GM21786 (cell line): ENCODE measurements at regions not wholly inside any gene's neighbourhood (a gene's known extent, or its start where the extent isn't known, plus 50 kb on each side); places are given as distances from the start of the nearest gene placed in this dataset.

Experiments used
- ATAC-seq: cut with Tn5 transposase; IDR thresholded peaks from one replicate; pipeline ENCODE4 v1.9.1; 2021; ENCODE audit not compliant: unreplicated experiment

- no peak for ATAC-seq
These were observed 134.9 kb downstream of the KCTD12 start for GRCh38 chr13:76751278-76751677.

DNA sequence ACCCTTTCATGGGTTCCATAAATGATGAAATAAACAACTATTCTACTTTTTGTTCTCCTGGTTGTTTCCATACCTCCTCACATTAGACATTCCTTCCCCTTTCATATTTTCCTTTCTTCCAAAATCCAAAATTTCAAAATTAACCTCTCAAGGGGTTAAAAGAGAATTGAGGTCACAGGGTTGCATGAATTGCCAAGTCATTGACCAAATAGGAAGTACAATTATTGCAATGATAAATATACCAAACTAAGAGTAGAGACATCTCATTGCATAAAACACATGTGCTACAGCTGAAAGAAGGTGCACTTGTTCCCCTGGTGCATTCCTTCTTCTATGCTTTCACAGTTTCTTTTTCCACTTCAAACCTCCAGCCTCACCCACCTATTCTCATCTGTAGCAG lies 136.1 kb downstream of the KCTD12 start:
- no peak for ATAC-seq

GRCh38 chr13:76745261-76746200 lies 140.7 kb downstream of the KCTD12 start:
- ATAC-seq, result peak; percentile 82

DNA sequence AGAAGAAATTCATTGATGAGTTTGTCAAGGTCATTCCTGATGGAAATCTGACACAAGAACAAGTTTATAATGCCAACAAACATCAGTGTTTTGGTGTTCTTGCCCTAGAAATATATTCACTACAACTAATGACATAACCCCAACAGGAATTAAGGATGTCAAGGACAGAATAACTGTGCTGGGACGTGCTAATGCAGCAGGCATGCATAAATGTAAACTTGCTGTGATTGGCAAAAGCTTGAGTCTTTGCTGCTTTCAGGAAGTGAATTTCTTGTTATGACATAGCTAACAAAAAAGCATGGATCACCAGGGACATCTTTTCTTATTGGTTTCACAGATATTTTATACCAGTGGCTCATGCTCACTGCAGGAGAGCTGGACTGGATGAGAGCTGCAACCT lies 144.6 kb downstream of the KCTD12 start:
- no peak for ATAC-seq

DNA sequence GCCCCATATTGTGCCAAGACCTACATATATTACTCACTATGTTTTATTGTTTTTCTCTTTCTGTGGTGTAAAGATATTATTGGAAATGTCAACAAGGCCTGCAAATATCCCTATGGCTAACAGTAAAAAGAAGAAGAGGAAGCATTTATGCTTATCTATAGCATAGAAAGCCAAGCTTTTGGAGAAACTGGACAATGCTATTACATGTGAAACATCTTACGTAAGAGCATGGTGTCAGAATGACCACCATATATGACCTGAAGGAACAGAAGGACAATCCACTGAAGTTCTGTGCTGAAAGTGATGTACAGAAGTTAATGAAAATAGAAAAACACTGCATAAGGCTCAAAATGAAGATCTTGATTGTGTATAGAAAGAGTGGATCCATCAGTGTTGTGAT lies 145.2 kb downstream of the KCTD12 start:
- ATAC-seq, result no peak

GRCh38 chr13:76738616-76739015 lies 147.6 kb downstream of the KCTD12 start:
- no peak for ATAC-seq

GRCh38 chr13:76737526-76737925 lies 148.7 kb downstream of the KCTD12 start:
- ATAC-seq, result no peak

DNA sequence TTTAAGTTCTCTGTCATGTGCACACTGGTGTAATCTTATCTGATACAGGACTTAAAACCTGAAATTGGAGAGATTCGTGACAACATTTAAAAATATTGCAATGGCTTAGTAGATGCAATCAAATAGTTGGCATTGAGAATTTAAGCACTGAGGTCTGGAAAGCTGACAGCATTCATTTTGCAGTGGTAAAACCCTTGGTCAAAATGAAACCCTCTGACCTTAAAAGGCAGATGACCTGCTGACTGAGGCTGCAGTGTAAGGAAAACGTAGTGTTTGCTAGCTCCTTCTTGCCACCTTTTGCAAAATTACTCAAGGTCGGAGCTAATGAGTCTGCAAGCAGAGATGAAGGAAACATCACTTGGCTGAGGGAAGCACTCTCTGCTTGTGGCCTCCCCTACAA lies 150.6 kb downstream of the KCTD12 start:
- ATAC-seq, result no peak

- no peak for ATAC-seq
These were observed 152.5 kb downstream of the KCTD12 start for GRCh38 chr13:76733671-76734070.

- ATAC-seq, result no peak
These were observed 153.8 kb downstream of the KCTD12 start for GRCh38 chr13:76732367-76732766.

DNA sequence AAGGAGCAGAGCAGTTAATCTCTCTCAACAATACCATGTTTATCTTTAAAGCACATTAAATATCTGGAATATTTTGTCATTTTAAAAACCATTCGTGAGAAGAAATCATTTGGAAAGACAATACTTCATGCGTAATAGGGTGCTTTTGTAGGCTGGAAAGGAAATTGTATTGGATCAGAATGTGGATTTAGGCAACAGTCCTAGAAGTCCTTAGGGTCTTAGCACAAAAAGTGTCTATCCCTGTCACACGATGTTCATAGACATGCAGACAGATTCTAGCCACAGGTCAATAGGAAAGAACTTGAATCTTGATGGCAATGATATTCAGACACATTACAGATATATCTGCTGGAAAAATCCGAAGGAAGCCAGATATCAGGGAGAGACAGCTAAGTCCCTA lies 156.0 kb downstream of the KCTD12 start:
- ATAC-seq, result no peak

- ATAC-seq, result no peak
These were observed 156.5 kb downstream of the KCTD12 start for GRCh38 chr13:76729691-76730090.

GRCh38 chr13:76725896-76726295 lies 160.3 kb downstream of the KCTD12 start:
- no peak for ATAC-seq

- ATAC-seq, result no peak
These were observed 161.0 kb downstream of the KCTD12 start for GRCh38 chr13:76725211-76725610.

GRCh38 chr13:76724421-76724820 lies 161.8 kb downstream of the KCTD12 start:
- no peak for ATAC-seq

DNA sequence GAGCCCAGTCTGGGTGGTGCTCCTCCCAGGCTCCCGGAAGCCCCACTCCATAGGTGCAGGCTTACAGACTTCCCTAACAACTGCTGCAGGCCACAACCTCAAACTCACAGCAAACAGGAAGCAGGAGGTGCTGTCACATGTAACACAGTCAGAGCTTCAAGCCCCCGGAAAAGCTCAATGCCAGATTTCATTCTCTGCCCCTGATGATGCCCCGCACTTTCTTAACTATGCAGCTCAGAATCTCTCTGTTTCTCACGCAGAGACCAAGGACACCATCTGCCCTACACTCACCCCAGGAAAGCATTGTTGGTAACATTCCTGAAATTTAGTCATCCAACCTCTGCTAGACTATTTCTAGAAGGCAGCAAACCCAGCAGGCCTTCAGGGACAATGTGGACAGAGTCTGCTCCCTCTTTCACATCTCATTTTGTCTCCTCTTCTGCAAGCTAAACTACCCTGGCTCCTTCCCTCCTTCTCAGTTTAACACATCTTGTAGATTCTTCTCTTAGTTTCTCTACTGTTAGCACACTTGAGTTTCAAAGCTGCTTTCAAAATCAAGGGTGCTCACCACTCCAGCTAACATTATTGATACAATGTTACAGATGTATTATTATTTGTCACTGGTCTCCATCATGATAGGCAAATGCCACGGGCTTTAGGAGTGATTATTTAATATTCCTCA lies 162.5 kb downstream of the KCTD12 start:
- no peak for ATAC-seq

DNA sequence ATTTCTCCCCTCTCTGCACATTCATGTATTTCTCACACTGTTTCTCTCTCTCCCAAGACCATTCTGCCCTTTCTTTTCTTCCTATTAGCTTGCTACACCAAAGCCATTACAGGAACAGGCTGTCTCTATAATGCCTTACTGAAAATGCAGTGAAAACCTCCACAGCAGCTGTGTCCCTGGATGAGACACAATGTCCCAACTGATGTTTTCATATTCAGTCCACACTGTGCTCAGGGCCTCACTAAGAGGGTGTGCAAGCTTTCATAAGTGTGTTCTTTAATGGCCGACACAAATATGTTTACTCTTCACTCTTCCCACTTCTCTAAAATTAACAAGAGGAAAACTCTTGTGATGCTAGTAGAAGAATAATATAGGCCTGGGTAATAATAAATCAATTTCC lies 163.4 kb downstream of the KCTD12 start:
- no peak for ATAC-seq

DNA sequence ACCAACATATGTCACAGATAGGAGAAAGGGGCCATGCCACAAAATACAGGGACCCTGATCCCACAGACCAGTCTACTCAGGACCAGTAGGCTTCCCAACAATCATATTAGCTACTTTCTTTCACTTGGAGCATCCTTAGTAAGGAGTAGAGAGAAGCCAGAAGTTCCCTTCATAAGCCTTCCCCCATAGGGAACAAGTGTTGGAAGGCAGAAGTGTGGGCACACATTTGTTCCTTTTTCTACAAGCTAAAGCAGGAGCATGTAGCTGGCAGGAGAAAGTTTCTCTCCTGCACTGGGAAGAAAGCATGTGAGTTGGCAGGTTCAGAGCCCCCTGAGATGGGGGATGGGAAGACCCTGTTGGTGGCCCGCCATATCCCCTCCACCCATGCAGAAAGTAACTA lies 165.4 kb downstream of the KCTD12 start:
- ATAC-seq, result no peak

- no peak for ATAC-seq
These were observed 165.8 kb downstream of the KCTD12 start for GRCh38 chr13:76720416-76720815.

DNA sequence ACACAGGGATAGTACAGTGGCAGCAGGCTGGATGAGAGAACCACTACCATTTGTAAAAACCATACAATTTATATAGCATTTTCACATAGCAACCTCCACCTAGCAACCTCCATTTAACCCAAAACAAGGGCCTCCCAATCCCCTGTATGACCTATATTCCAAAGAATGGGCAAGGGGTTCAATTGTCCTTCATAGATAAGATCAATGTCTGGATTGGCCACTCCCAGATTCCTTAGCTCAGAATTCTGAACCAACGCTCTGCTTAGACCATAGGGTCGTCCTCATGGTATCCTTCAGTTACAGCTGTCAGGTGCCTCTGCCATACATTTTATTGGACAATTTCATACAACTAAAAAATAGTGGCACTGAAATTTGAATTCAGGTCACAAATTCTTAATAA lies 166.2 kb downstream of the KCTD12 start:
- ATAC-seq, result no peak

DNA sequence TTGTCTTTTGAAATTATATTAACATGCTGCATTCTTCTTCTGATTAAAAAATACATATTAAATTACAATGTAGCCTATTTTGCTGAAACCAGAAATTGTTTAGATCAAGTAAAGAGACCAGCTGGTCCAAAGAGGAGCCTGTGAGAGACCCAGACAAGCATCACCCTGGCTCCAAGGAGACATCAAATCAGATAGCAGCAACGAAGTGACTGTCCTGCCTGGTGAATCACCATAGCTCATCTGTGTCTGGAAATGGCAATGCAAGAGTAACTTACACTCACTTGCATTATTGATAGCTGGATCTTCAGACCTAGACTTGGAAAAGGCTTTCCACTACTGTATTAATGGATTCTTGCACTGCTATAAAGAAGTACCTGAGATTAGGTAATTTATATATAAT lies 169.1 kb downstream of the KCTD12 start:
- ATAC-seq, result no peak

- ATAC-seq, result no peak
These were observed 170.6 kb downstream of the KCTD12 start for GRCh38 chr13:76715621-76716020.
